PC-9 (cell line): ENCODE measurements at regions not wholly inside any gene's neighbourhood (a gene's known extent, or its start where the extent isn't known, plus 50 kb on each side); places are given as distances from the start of the nearest gene placed in this dataset.
"Not testable (repeated sequence)": the region's sequence is repeated elsewhere in the genome, so short reads cannot be mapped to it uniquely, and the experiment has no call there.

Experiments used
- BruUV-seq: library from RNA; stranded (reverse); fragments of 400-500 nt; replicated peaks from 2 replicates; lab custom pipeline; 2021; lab: Mats Ljungman, UMichigan
- CTCF ChIA-PET: fragments of 300-600 bp; sonication (Branson Sonifier 250); formaldehyde crosslinking; loops from one replicate; lab custom pipeline; 2022; ENCODE audit warnings: antibody characterized with exemption; lab: Charles Lee
- POLR2A ChIA-PET: fragments of 300-600 bp; sonication (Branson Sonifier 250); formaldehyde crosslinking; loops from one replicate; lab custom pipeline; 2022; ENCODE audit warnings: antibody characterized with exemption; ENCODE audit not compliant: unreplicated experiment; lab: Charles Lee
- DNase-seq, 2 experiments: peaks; one replicate each; pipeline versions ENCODE4 v3.0.0 to v3.0.0-alpha.2; 2015 to 2022; ENCODE audit warnings: mixed read lengths in 1 of 2
- H2AFZ ChIP-seq: fragments of 200-600 bp; sonication (generic); 2 replicates; pipeline ENCODE4 v1.8.1; 2017; ENCODE audit warnings: antibody characterized with exemption
- H3F3A ChIP-seq: fragments of 200-600 bp; sonication (generic); 2 replicates; pipeline ENCODE4 v1.8.1; 2017; ENCODE audit warnings: antibody characterized with exemption, mild to moderate bottlenecking, low read depth; ENCODE audit not compliant: insufficient read depth
- H3K27ac ChIP-seq: fragments of 200-600 bp; sonication (generic); 2 replicates; pipeline ENCODE4 v1.6.1; 2016; ENCODE audit warnings: mixed run types
- H3K27me3 ChIP-seq: fragments of 200-600 bp; sonication (generic); 2 replicates; pipeline ENCODE4 v1.6.1; 2016; ENCODE audit warnings: low read depth, mixed run types; ENCODE audit not compliant: insufficient read depth
- H3K36me3 ChIP-seq: fragments of 200-600 bp; sonication (generic); 2 replicates; pipeline ENCODE4 v1.6.1; 2016; ENCODE audit warnings: low read depth, mixed run types
- H3K4me1 ChIP-seq: fragments of 200-600 bp; sonication (generic); replicated peaks from 2 replicates; pipeline ENCODE4 v1.6.1; 2016; ENCODE audit warnings: mixed run types; ENCODE audit not compliant: insufficient read depth
- H3K4me2 ChIP-seq: fragments of 200-600 bp; sonication (generic); 2 replicates; pipeline ENCODE4 v1.6.1; 2017; ENCODE audit warnings: mixed run types
- H3K4me3 ChIP-seq: fragments of 200-600 bp; sonication (generic); 2 replicates; pipeline ENCODE4 v1.6.1; 2016; ENCODE audit warnings: mixed run types
- H3K79me2 ChIP-seq: fragments of 200-600 bp; sonication (generic); 2 replicates; pipeline ENCODE4 v1.6.1; 2017; ENCODE audit warnings: low read depth, mixed run types
- H3K9me2 ChIP-seq: fragments of 200-600 bp; sonication (generic); 2 replicates; pipeline ENCODE4 v1.8.1; 2017; ENCODE audit warnings: mild to moderate bottlenecking; ENCODE audit not compliant: insufficient read depth
- H3K9me3 ChIP-seq: fragments of 200-600 bp; sonication (generic); 2 replicates; pipeline ENCODE4 v1.8.1; 2016; ENCODE audit warnings: low read depth; ENCODE audit not compliant: insufficient read depth
- H4K20me1 ChIP-seq: fragments of 200-600 bp; sonication (generic); 2 replicates; pipeline ENCODE4 v1.8.1; 2017; ENCODE audit not compliant: insufficient read depth
- EZH2 ChIP-seq: fragments of 200-600 bp; sonication (generic); IDR thresholded peaks from 2 replicates; pipeline ENCODE4 v1.8.0; 2017; ENCODE audit warnings: antibody characterized with exemption, low read depth
- intact Hi-C: fragments of 100-400 bp; cut with micrococcal nuclease; formaldehyde crosslinking; loops from one replicate; pipeline ENCODE4 v1.10.0; 2022; ENCODE audit not compliant: unreplicated experiment
- TF ChIP-seq, protein P1 (sequence below): fragments of 200-600 bp; sonication (generic); conservative IDR thresholded peaks from 2 replicates; pipeline ENCODE4 v1.6.1; 2017; ENCODE audit warnings: mixed run types, antibody characterized with exemption, mild to moderate bottlenecking, moderate library complexity

DNA sequence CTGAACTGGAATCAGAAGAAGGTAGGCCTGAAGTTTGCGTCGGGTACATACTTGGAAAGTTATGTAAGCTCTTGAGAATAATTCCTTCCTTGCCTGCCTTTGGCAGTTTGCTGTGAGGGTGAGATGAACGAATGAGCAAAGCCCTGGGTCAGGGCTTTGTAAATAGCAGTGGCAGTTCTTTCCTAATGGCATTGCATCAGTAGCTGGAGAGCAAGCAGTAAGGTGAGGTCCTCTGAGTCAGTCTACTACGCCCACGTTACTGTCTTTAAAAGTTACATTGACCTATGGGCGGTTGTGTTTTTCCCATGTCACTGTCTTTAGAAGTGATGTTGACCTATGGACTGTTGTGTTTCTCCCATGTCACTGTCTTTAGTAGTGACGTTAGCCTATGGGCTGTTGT lies 179.1 kb upstream of the E2F8 start:
- no peaks in the 10 kb centered on the region for H3K36me3 ChIP-seq
- peaks cover 33% of the 10 kb centered on the region for H3K4me1 ChIP-seq
- H3K27ac ChIP-seq, result peak overlapping the region; percentile 97
- H2AFZ ChIP-seq, result peak overlapping the region; percentile 68
- H3F3A ChIP-seq, result peaks cover 39% of the 10 kb centered on the region
- H3K79me2 ChIP-seq, result no peaks in the 10 kb centered on the region
- no peaks in the 10 kb centered on the region for H3K27me3 ChIP-seq
- no TSS peak for BruUV-seq
- intact Hi-C loops, result loop anchor here (1.0 kb wide), 1 partner anchor 22 kb away; no protein-coding TSS in a partner anchor
- H3K9me2 ChIP-seq, result no peaks in the 10 kb centered on the region
- ChIA-PET POLR2A (no interaction called here), CTCF (no interaction called here)
- H4K20me1 ChIP-seq, result no peaks in the 10 kb centered on the region
- H3K4me3 ChIP-seq, result peak overlapping the region; percentile 52
- TF ChIP-seq, protein P1, sequence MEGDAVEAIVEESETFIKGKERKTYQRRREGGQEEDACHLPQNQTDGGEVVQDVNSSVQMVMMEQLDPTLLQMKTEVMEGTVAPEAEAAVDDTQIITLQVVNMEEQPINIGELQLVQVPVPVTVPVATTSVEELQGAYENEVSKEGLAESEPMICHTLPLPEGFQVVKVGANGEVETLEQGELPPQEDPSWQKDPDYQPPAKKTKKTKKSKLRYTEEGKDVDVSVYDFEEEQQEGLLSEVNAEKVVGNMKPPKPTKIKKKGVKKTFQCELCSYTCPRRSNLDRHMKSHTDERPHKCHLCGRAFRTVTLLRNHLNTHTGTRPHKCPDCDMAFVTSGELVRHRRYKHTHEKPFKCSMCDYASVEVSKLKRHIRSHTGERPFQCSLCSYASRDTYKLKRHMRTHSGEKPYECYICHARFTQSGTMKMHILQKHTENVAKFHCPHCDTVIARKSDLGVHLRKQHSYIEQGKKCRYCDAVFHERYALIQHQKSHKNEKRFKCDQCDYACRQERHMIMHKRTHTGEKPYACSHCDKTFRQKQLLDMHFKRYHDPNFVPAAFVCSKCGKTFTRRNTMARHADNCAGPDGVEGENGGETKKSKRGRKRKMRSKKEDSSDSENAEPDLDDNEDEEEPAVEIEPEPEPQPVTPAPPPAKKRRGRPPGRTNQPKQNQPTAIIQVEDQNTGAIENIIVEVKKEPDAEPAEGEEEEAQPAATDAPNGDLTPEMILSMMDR, result no peak
- TF ChIP-seq EZH2, result no peak
- peak; percentile 39 to 97 for DNase-seq
- H3K4me2 ChIP-seq, result peak overlapping the region; percentile 79
- H3K9me3 ChIP-seq, result no peaks in the 10 kb centered on the region

DNA sequence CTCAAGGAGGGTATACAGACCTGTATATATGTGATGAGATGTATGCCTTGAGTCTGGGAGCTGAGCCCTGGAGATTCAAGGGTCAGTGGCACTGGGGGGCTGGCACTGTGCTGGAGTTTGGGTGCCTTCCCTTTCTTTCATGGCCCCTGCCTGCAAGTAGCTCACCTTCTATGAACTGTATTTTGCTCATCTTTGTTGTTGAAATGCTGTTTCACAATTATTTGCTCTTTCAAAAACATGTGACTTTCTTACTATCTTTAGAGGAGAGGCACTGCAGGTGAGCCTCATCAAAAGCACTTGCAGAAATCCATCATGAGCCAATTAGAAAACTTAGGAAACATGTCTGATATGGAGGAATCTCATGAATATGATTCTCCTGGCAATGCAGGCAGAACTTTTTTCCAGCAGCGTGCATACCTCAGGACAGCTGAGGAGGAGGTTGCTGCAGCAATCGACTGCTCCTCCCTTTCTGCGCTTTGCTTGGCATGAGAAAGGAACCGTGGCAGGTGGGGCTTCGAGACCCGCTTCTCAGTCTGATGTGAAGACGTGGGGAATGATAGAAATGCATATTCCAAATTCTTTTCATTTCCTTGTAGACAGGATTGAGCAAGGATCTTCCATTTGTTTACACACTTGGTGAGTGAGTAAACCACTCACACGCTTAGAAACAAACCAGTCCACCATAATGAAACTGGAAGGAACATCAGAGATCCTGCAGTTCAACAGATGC lies 178.4 kb upstream of the E2F8 start:
- Histone ChIP-seq H3K9me2 (no peaks in the 10 kb centered on the region), H2AFZ (peak overlapping the region; percentile 68), H4K20me1 (no peaks in the 10 kb centered on the region), H3K4me2 (peak overlapping the region; percentile 79), H3F3A (peaks cover 39% of the 10 kb centered on the region), H3K4me3 (peak overlapping the region; percentile 52), H3K9me3 (no peaks in the 10 kb centered on the region), H3K27me3 (no peaks in the 10 kb centered on the region), H3K27ac (peak overlapping the region; percentile 97), H3K36me3 (no peaks in the 10 kb centered on the region), H3K79me2 (no peaks in the 10 kb centered on the region), H3K4me1 (peaks cover 33% of the 10 kb centered on the region)
- no TSS peak for BruUV-seq
- intact Hi-C loops, result loop anchor here (1.0 kb wide), 1 partner anchor 23 kb away; no protein-coding TSS in a partner anchor
- DNase-seq, result peak; percentile 67 to 99
- CTCF ChIA-PET, result interaction anchor here (0.6 to 0.7 kb wide), 2 partner anchors 13 to 41 kb away, joined by 3 read pairs; no protein-coding TSS in a partner anchor
- TF ChIP-seq, protein P1, result no peak
- no peak for TF ChIP-seq EZH2
- POLR2A ChIA-PET, result no interaction called here

DNA sequence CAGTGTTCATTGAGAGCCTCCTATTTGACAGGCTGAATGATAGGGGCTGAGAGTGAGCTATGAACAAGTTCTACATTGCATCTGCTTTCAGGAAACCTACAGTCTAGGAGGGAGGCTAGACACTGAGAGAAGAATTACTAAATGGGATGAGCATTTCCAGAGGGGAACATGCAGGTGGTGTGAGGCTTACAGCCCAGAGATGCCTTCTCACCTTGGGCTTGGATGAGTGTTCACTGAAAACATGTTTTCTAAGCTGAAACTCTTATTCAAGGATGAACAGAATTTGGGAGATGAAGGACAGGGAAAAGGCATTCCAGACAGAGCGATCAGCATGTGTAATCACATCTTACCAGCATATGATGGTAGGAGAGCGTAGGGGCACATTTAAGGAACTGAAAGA lies 177.5 kb upstream of the E2F8 start:
- peak overlapping the region; percentile 79 for H3K4me2 ChIP-seq
- TF ChIP-seq, protein P1, result no peak
- TF ChIP-seq EZH2, result no peak
- CTCF ChIA-PET, result no interaction called here

DNA sequence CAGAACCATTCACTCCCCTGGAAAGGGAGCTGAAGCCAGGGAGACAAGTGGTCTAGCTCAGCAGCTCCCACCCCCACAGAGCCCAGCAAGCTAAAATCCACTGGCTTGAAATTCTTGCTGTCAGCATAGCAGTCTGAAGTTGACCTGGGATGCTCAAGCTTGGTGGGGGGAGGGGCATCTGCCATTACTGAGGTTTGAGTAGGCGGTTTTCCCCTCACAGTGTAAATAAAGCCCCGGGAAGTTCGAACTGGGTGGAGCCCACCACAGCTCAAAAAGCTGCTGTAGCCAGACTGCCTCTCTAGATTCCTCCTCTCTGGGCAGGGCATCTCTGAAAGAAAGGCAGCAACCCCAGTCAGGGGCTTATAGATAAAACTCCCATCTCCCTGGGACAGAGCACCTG lies 171.3 kb upstream of the E2F8 start:
- H3K9me3 ChIP-seq, POLR2A ChIA-PET, H3K4me3 ChIP-seq, H4K20me1 ChIP-seq, H3K27me3 ChIP-seq, DNase-seq, CTCF ChIA-PET, H3K36me3 ChIP-seq, BruUV-seq, H2AFZ ChIP-seq, H3K27ac ChIP-seq, H3K4me1 ChIP-seq, H3K9me2 ChIP-seq, H3F3A ChIP-seq, intact Hi-C loops, H3K4me2 ChIP-seq, H3K79me2 ChIP-seq: not testable (repeated sequence)

More for the DNA sequence above, 177.5 kb upstream of the E2F8 start:
- Histone ChIP-seq H3K36me3 (no peaks in the 10 kb centered on the region), H3K27ac (peak overlapping the region; percentile 97), H3K4me3 (0 out of 2 replicates have a peak overlapping the region, but pooled peaks have one; percentile 52), H3K4me1 (peaks cover 33% of the 10 kb centered on the region), H3K9me3 (no peaks in the 10 kb centered on the region), H3K9me2 (no peaks in the 10 kb centered on the region), H3K79me2 (no peaks in the 10 kb centered on the region), H3F3A (peaks cover 39% of the 10 kb centered on the region), H4K20me1 (no peaks in the 10 kb centered on the region), H3K27me3 (no peaks in the 10 kb centered on the region), H2AFZ (no peak overlapping the region)
- BruUV-seq, result no TSS peak
- intact Hi-C loops, result no loop called here
- no peak for DNase-seq
- POLR2A ChIA-PET, result no interaction called here
